Mucosa of gallbladder (tissue), 1 donor: ENCODE measurements at regions not wholly inside any gene's neighbourhood (a gene's known extent, or its start where the extent isn't known, plus 50 kb on each side); places are given as distances from the start of the nearest gene placed in this dataset.
A peak's percentile ranks its signal among the peaks of the same experiment; 100 is the strongest.
"Not testable (repeated sequence)": the region's sequence is repeated elsewhere in the genome, so short reads cannot be mapped to it uniquely, and the experiment has no call there.

Experiments used
- DNase-seq: peaks from one replicate; pipeline ENCODE4 v3.0.0-alpha.2; 2020; ENCODE audit warnings: low spot score
- donor health status: DM: no; HTN: no; CAD: no.

DNA sequence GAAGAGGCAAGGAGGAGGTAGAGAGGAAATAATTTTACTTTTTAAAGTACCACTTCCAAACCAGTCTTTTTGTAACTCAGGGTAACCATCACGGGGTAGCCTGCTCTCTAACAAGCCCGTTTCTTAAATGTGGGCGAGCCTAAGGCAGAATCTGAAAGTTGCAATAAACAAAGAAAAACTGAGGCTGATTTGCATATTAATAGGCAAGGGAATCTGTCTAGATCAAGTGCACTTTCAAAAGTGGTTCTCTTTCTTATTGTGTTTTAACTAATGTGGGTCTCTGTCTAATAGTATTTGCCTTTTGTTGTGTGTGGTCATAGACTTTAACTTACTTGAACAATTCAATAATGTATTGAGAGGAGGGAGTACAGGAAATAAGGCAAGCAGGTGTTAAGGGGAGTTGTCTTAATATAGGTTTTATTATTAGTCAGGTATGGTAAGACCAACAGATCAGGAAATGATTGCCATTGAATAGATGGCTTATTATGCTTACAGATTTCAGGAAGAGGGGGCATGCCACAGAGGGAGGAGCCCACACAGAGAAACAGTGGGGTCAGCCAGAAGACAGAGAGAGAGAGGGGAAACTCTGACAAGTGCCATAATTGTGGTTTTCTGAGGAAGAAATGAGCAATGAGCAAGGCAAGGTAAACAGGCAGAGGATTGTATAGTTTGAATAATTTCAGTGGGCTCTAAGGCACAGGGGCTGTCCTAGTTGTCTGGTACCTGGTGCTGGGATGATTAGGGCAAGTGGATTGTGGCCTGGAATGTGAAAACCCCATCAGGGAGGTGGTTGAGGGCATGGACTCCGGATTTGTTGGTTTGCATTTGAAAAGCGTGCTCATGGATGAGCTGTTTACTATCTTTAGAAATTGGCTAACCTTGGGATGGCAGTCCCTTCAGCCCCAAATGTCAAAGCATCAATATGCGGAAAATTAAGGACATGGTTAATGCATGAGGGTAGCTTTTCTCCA lies 237.2 kb downstream of the TOX3 start:
- DNase-seq: no peak

DNA sequence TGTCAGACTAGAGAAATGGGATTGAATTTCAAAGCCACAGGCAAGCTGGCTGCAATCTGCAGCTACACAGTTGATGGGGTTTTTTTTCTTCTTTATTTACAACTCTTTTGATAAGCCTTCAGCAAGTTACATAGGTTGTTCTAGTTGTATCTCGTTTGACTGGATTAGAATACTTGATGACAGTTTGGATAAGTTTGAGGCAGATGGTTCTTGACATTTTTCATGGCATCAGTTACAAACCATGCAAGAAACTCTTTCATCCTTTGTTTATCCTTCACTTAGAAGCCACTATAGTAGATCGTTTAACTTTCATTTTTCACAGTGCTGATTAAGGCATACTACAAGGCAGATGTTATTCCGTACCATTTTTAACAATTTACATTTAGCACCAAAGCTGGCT lies 238.9 kb downstream of the TOX3 start:
- no peak for DNase-seq

DNA sequence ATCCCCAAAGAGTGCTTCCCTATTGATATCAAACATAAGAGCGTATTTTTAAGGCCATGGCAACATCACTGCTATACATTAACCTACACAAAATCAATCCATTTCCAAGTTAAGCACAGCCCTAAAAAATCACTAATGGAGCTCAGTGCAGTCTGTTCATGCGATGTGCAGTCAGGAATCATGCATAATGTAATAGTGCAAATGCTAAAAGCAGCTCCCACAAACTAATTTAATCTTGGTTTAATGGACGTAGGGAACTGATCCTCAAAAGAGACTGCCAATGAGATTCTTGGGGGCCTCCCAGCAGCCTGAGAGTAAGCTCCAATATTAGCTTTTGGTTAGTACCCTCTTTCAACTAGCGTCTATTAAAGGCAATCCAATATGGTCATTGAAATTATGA lies 245.9 kb downstream of the TOX3 start:
- DNase-seq: no peak

DNA sequence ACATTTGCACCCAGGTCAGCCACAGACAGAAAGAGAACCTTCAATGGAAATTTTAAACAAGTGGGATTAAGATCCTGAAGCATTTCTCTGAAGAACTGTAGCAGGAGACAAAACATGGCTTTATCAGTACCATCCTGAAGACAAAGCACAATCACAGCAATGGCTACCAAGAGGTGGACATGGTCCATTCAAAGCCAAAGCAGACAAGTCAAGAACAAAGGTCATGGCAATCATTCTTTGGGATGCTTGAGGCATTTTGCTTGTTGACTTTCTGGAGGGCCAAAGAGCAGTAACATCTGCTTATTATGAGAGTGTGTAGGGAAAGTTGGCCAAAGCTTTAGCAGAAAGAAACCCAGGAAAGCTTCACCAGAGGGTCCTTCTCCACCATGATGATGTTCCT lies 248.2 kb downstream of the TOX3 start:
- no peak for DNase-seq

DNA sequence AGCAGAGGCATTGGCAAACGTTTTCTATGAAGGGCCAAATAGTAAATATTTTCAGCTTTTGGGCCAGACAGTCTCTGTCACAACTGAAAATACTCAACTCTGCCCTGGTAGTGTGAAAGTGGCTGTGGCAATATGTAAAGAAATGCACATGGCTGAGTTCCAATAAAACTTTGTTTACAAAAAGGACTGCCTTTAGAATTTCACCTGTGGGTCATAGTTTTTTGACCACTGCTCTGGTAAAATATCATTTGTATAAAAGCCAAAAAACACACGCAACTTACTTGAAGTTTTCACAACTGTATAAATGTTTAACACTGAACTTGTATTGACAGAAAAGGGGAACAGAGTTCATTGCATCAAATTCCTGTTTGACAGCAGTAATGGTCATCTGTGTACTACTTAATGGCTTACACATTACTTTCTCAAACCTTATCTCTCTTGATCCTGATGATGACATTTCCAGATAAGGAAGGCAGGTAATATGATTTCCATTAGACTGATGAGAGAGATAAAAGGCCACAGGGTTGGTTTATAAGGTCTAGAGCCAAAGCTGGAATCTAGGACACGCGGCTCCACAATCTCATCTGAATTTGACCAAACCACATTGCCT lies 250.1 kb downstream of the TOX3 start:
- not testable (repeated sequence) for DNase-seq

DNA sequence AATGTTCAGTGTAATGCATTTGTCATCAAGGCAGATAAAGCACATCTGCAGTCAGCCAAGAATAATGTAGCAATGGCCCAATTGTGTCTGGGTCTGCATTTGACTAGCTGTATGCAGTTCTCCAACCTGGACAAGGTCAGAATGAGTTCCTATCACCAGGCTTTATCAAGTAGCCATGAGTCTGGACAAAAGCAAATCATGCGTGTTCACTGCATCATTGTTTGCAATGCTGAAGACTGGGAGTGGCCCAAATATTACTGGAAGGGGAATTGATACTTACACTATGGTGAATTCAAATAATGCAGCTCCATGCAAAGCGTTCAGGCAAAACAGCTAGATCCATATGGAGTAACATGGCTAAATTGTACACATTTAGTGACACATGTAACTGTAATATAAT lies 250.9 kb downstream of the TOX3 start:
- no peak for DNase-seq

DNA sequence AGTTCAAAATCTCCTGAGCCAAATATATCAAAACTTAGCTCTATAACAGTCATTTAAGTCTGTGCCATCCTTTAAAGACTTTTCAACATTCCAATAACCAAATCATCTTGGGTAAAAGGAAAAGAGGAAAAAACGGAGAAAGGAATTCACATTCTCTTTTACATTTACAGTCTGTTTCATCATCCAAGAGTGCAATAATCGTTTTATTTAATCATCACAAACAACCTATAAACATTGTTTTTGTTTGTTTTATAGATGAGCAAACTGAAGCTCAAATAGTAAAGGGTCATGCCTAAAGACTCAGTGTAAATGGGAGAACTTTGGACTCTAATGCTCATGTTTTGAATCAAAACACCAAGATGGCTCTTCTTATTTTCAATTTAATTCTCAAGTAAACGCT lies 252.3 kb downstream of the TOX3 start:
- no peak for DNase-seq

DNA sequence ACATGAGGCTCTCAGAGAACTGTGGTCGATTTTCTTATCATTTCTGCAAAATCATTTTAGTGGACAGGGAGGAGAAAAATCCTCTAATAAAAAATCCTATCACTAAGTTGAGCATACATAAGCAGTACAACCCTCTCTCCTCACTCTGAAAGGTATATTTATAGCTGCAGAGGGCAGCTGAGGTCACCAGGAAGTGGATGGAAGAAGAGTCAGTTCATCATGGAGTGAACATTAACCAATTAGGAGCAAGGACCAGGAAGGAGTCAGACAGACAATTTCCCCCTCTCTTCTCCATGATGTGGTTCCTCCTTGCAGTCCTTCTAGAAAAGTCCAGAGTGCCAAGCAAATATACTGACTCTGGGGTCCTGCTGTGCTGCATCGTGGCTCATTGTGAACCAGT lies 253.7 kb downstream of the TOX3 start:
- peak; percentile 25 for DNase-seq

DNA sequence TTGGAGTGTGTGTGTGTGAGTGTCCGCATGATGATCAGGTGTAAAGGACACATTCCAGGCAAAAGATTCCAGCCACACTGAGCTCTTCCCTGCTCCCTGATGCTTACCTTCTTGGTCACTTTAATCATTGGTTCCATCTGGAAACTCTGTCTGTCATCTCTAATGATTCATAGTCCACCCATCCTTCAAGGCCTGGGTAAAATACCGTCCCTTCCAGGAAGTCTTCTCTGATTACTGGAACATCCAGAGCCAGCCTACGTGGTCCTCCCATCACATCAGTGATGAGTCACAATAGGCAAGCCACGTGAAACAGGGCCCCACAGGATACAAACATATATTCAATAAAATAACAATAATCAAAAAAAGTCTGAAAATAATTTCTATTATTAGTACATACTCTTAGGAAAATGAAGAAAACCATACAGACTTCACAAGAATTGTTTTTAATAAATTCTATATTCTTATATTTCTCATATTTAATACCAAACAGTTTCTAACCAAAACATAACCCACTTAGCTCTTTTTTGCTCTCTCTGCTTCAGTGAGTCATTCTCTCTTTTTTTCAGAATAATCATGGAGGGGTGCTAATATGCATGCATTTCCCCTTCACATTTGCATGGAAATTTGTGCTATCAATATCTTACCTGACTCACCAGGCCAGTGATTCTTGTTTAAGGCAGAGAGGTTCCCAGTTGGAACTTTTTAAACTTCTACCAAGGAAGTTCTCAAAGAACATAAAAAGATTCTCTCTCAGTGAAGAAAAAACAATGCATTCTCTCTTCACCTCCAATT lies 263.2 kb downstream of the TOX3 start:
- no peak for DNase-seq

DNA sequence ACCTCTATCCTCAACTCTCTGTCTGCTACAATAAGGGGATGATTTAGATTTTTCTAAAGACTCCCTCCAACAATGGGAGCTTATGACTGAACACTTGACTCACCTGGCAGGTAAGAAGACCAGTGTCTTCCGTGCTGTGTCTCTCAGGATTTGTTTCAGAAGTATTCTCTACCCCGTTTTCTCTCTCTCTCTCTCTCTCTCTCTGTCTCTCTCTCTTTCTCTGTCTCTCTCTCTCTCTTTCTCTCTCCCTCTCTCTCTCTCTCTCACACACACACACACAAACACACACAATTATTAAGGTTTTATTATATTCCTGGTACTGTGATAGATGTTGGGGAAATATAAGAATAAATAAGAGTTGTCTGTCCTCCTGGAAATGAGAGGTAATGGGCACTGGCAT lies 263.9 kb downstream of the TOX3 start:
- no peak for DNase-seq

DNA sequence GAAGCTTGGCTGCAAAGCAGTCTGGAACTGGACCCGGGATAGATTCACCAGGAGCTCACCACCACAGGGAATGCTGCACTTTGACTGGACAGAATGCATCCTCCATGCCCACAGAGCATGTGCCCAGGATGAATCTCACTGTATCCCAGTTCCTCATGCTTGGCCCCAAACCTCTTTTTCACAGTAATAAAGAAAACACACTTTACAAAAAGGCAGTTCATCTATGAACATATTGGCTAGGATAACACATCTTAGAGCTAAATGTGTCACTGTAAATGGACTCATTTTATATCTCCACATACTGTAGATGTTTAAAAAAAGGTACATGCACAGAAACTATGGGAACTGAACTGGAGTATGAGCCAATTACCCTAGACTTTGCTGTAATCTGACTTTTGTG lies 266.9 kb downstream of the TOX3 start:
- DNase-seq: no peak

DNA sequence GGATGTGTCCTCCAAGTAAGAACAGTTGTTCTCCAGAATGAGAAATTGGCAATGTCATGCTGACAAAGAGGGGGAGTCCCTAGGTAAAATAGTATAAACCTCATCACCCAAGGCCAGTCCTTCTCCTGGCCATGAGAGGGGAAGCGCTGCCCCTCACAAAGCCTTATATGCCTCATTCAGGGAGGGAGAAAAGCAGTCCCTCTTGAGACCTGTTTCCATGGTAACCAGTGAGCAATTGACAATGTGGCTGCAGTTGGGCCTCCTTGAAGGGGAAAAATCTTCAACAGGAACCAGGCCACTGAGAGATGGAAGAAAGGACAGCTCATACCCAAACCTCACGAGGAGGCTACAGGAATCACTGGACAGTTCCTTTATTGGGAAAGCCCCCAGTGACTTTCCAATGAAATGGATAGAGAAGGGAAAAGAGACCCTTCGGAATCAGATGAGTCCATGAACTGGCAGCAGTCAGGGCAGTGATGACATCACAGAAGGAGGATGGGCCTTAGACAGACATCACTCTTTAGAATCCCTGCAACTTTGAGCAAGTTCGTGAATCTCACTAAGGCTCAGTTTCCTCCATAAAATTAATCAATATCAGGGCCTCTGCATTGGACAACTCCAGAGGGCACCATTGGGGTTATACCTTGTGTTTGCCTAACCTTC lies 275.7 kb downstream of the TOX3 start:
- DNase-seq: no peak

DNA sequence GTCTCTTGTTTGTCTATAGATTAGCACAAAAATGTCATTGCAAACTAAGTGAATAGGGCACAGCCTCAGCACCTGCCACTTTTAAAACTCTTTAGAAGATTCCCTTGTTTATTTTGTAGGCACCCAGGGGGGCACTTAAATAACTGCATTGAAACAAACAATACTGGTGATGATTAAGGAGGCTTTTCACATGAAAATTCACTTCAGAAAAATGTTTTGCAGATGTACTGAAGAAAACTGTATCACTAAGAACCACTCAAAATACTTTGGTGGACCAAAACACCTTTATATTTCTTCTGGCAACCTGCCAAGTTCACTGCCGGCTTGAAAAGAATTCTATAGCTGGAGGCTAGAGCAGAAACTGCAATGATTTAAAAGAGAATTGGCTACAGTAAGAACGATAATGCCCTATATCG lies 281.5 kb downstream of the TOX3 start:
- DNase-seq: no peak

DNA sequence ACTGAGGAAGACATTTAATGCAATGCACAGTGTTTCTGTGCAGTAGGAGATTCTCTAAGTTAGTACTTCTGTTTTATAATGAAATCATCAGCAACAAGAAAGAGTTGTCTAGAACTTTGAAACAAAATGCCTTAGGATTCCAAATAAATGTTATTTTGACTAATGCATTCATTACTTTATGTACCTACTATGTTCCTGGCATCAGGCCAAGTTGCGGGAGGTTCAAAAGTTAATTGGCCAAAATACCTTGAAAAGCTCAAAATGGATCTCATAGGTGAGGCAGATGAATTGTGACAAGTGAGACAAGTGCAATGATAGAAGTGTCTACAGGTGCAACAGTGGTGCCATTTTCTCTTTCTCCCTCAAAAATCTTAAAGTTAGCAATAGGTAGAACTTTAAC lies 289.4 kb downstream of the TOX3 start:
- no peak for DNase-seq

DNA sequence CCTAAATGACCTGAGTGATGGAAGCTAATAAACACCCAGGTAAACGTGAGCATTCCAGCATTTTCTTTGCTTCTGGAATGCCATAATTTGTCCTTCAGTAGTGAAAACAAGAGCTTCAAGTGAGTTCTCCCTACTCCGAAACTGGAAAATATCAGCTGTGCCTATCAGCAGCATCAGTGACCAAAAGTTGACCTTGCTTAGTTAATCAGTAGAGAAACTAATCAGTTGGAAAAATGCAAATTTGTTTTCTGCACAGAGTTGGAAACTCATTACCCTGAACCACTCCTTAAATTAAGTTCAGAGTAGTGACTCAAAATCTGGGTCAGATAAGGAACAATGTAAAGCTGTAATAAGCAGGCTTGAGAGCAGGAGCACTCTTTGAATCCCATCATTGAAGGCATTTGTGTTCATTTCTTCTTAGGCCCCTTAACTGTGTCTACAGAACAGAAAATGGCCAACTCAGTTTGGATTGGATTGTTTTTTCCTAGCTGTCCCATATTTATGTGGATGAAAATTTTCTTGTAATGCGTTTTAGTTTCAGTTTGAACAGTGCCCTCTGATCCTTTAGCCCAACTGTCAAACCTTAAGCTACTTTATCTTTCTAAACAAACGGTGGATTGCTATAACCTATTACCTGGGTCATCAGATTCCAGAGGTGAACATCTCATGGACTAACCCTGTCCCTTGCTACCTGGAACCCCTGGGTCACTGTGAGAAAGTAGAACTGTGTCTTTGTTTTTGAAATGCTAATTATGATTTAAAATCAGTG lies 290.4 kb downstream of the TOX3 start:
- DNase-seq: no peak

DNA sequence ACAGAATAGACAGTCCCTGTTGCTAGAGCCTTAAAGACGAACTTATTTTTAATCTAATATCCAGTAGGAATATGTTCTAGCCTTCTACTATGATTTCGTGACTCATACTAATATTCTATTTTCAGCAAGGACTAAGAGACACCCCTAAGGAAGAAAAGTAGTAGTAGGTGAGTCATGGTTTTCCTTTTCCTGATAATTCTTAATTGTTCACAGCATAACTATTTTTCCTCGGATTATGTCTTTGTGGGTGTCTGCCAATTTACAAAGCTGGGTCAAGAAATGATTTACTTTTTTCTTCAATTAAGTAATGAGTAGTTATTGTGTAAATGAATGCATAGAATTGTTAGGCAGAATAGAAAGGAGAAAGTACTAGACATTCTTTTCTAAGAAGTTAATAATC lies 292.2 kb downstream of the TOX3 start:
- DNase-seq: no peak

DNA sequence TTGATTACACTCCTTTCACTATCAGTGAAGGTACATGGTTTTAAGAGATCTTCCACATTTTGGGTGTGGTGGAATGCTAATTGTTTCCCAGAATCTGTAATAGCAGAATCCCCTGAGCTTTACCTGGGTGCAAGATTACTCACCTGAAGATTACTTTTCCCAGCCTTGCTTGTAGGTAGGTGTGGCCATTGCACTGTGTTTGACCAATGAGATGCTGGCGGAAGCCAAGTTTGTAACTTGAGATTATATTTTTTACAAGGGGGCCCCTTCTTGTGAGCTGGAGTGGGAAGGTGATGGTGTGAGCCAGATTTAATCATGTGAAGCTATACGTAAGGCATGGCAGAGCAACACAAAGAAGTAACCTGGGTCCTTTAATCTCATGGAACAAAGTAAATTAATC lies 294.3 kb downstream of the TOX3 start:
- DNase-seq: no peak

DNA sequence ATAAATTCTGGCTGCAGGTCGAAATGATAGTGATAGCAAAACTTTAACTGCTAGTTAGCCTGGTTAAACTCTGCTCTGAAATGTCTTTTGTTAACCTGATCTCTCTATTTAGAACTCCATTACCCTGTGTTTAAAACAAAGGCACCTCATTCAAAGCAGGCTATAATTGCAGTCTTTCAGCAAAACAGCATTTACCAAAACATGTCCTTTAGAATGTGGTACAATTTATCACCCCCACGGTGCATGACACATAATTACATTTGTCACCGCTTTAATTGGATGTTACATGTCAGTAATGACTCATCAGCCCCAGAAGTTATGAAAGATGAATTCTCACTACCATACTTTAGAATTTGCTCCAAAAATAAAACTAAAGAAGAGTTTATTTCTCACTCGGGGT lies 295.4 kb downstream of the TOX3 start:
- DNase-seq: no peak

DNA sequence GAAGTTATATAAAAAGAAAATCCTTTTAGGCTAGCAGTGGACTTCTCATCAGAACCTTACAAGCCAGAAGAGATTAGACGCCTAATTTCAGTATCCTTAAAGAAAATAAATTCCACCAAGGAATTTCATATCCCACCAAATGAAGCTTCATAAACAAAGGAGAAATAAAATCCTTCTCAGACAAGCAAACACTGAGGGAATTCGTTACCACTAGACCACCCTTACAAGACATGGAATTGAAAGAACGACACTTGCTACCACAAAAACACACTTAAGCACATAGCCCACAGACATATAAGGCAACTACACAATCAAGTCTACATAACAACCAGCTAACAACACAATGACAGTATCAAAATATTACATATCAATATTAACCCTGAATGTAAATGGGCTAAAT lies 299.2 kb downstream of the TOX3 start:
- no peak for DNase-seq

DNA sequence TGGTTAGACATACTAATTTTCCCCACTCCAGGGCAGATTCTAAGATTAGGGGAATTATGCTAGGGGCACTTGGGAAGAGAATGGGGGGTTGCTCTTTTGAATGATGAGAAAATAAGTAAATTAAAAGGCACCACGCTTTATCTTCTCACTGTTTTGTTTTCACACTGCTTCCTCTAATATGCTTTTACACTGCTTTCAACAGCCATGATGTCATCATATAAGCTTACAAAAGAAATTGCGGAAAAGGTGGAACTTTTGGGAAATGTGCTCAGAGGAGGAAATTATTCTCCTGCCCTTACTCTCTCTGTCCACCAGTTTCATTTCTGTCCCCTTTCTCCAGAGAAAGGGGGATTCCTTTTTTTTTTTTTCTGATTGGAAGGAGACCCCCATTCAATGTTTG lies 308.2 kb downstream of the TOX3 start:
- no peak for DNase-seq

DNA sequence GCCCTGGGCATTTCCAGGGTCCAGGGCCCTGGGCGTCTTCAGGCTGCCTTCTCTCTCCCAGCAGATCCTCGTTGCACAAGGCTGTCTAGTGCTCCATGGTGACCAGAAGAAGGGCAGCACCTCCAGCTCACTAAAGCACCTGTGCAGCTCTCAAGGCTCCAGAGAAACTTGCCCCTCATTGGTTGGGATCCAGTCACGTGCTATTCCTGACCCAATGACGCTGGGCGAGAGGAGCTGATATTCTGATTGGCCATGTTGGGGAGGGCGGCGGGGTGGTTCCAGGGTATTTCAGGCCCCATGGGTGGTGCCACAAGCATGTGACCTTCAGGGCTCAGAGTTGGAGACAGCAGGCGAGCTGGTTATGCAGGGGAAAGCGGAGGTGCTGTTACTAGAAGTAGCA lies 309.1 kb downstream of the TOX3 start:
- DNase-seq: no peak
